Muscle of arm (tissue), 1 donor: ENCODE measurements at regions not wholly inside any gene's neighbourhood (a gene's known extent, or its start where the extent isn't known, plus 50 kb on each side); places are given as distances from the start of the nearest gene placed in this dataset.

Source experiments
- DNase-seq: peaks from one replicate; pipeline ENCODE4 v3.0.0-alpha.2; 2013

GRCh38 chr3:135310317-135310716, 515.3 kb downstream of the EPHB1 start:
- no peak for DNase-seq

- no peak for DNase-seq
These were observed 516.6 kb downstream of the EPHB1 start for GRCh38 chr3:135311699-135312098.

GRCh38 chr3:135314237-135314636, 519.2 kb downstream of the EPHB1 start:
- DNase-seq, result no peak

- no peak for DNase-seq
These were observed 529.2 kb downstream of the EPHB1 start for GRCh38 chr3:135324301-135324700.

- no peak for DNase-seq
These were observed 530.0 kb downstream of the EPHB1 start for GRCh38 chr3:135325096-135325495.

GRCh38 chr3:135325726-135326235, 530.7 kb downstream of the EPHB1 start:
- DNase-seq, result no peak

- no peak for DNase-seq
These were observed 531.8 kb downstream of the EPHB1 start for GRCh38 chr3:135326851-135327250.

- no peak for DNase-seq
These were observed 533.0 kb downstream of the EPHB1 start for GRCh38 chr3:135328036-135328435.

GRCh38 chr3:135329479-135329878, 534.4 kb downstream of the EPHB1 start:
- DNase-seq, result no peak

- DNase-seq, result peak; percentile 4
These were observed 542.1 kb downstream of the EPHB1 start for GRCh38 chr3:135337192-135337591.

GRCh38 chr3:135348690-135349089, 553.6 kb downstream of the EPHB1 start:
- DNase-seq, result no peak

- no peak for DNase-seq
These were observed 554.3 kb downstream of the EPHB1 start for GRCh38 chr3:135349254-135349948.

- DNase-seq, result no peak
These were observed 557.2 kb downstream of the EPHB1 start for GRCh38 chr3:135352213-135352612.

- no peak for DNase-seq
These were observed 567.8 kb downstream of the EPHB1 start for GRCh38 chr3:135362889-135363288.

GRCh38 chr3:135364676-135365075, 569.6 kb downstream of the EPHB1 start:
- DNase-seq, result no peak

GRCh38 chr3:135366816-135367215, 571.8 kb downstream of the EPHB1 start:
- no peak for DNase-seq

- DNase-seq, result no peak
These were observed 573.3 kb downstream of the EPHB1 start for GRCh38 chr3:135368316-135368715.

GRCh38 chr3:135368781-135369180, 573.7 kb downstream of the EPHB1 start:
- no peak for DNase-seq

- DNase-seq, result no peak
These were observed 579.5 kb downstream of the EPHB1 start for GRCh38 chr3:135374571-135374970.

GRCh38 chr3:135382188-135382587, 583.3 kb upstream of the PPP2R3A start:
- no peak for DNase-seq

GRCh38 chr3:135382621-135383020, 582.9 kb upstream of the PPP2R3A start:
- DNase-seq, result no peak

GRCh38 chr3:135383301-135383700, 582.2 kb upstream of the PPP2R3A start:
- DNase-seq, result no peak

- DNase-seq, result no peak
These were observed 573.4 kb upstream of the PPP2R3A start for GRCh38 chr3:135392151-135392550.

GRCh38 chr3:135393159-135393558, 572.4 kb upstream of the PPP2R3A start:
- DNase-seq, result no peak
